Endodermal cell (in vitro differentiated cells): ENCODE measurements at regions not wholly inside any gene's neighbourhood (a gene's known extent, or its start where the extent isn't known, plus 50 kb on each side); places are given as distances from the start of the nearest gene placed in this dataset.
"Not testable (repeated sequence)": the region's sequence is repeated elsewhere in the genome, so short reads cannot be mapped to it uniquely, and the experiment has no call there.

Experiments
- DNase-seq: peaks from one replicate; pipeline ENCODE4 v3.0.0-alpha.2; 2017
- H3K27ac ChIP-seq: 2 replicates; pipeline ENCODE4 v1.5.1; 2013; ENCODE audit warnings: mild to moderate bottlenecking, low read depth, low read length, moderate library complexity
- H3K27me3 ChIP-seq: 2 replicates; pipeline ENCODE4 v1.6.1; 2013; ENCODE audit warnings: mild to moderate bottlenecking, low read length, moderate library complexity; ENCODE audit not compliant: insufficient read depth, control insufficient read depth, poor library complexity, severe bottlenecking
- H3K36me3 ChIP-seq: 2 replicates; pipeline ENCODE4 v1.7.0; 2013; ENCODE audit warnings: mild to moderate bottlenecking, low read length, moderate library complexity; ENCODE audit not compliant: control insufficient read depth, insufficient read depth
- H3K4me1 ChIP-seq: one replicate; pipeline ENCODE4 v1.7.0; 2013; ENCODE audit warnings: low read length; ENCODE audit not compliant: control insufficient read depth, insufficient read depth
- H3K4me3 ChIP-seq: 2 replicates; pipeline ENCODE4 v1.5.1; 2013; ENCODE audit warnings: mild to moderate bottlenecking, low read length, moderate library complexity
- H3K9ac ChIP-seq: 2 replicates; pipeline ENCODE4 v1.6.1; 2013; ENCODE audit warnings: mild to moderate bottlenecking, low read length, moderate library complexity; ENCODE audit not compliant: poor library complexity, severe bottlenecking; ENCODE audit errors: extremely low read depth
- H3K9me3 ChIP-seq: 2 replicates; pipeline ENCODE4 v1.6.1; 2013; ENCODE audit warnings: mild to moderate bottlenecking, low read length, moderate library complexity; ENCODE audit not compliant: control insufficient read depth
- H3K27ac Mint-ChIP-seq: 2 replicates; pipeline ENCODE4 v1.8.0; 2020; ENCODE audit warnings: mixed read lengths
- H3K27me3 Mint-ChIP-seq: 2 replicates; pipeline ENCODE4 v1.8.0; 2021; ENCODE audit warnings: mild to moderate bottlenecking, mixed read lengths; ENCODE audit not compliant: insufficient read depth
- H3K36me3 Mint-ChIP-seq: 2 replicates; pipeline ENCODE4 v1.8.0; 2020; ENCODE audit warnings: low read depth, mixed read lengths
- H3K4me1 Mint-ChIP-seq: 2 replicates; pipeline ENCODE4 v1.8.0; 2020; ENCODE audit warnings: mixed read lengths
- H3K4me3 Mint-ChIP-seq: 2 replicates; pipeline ENCODE4 v1.8.0; 2020; ENCODE audit warnings: mild to moderate bottlenecking, moderate library complexity, mixed read lengths
- H3K9me3 Mint-ChIP-seq: 2 replicates; pipeline ENCODE4 v1.8.0; 2020; ENCODE audit warnings: mild to moderate bottlenecking, mixed read lengths
- WGBS, 2 experiments: methylation state at CpG; one replicate each; pipeline versions ENCODE4 v1.1.5 to v1.1.7; 2013; ENCODE audit warnings: missing lambda C conversion rate in 2 of 2, mixed read lengths in 1 of 2; ENCODE audit not compliant: insufficient coverage in 1 of 2, insufficient read length in 1 of 2; 5-methylcytosine and 5-hydroxymethylcytosine counted together
- TF ChIP-seq, protein P1 (sequence below): fragments of 200-600 bp; sonication (generic); conservative IDR thresholded peaks from 2 replicates; pipeline ENCODE4 v1.5.0; 2021; ENCODE audit warnings: antibody characterized with exemption, mild to moderate bottlenecking

DNA sequence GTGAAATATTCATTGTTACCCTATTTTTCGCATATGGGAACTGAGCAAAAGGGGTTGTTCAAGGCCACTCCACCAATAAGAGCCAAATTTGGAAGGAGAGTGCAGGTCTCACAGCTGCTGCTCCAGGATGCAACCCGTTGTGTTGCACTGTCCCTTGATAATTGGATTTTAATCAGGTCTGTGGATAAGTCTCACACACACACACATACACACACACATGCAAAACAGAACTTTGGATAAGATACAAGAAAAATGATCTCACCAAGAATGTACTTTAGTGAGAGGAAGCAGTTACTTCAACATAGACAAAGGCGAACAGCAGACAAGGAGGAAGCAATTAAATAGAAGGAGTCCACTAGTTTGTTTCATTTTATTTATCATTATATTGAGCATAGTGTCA lies 127.3 kb upstream of the EDNRB start:
- Histone ChIP-seq H3K36me3 (no peaks in the 10 kb centered on the region), H3K9me3 (no peaks in the 10 kb centered on the region), H3K9ac (no peak overlapping the region), H3K4me1 (no peaks in the 10 kb centered on the region), H3K27ac (peak overlapping the region; percentile 22), H3K27me3 (no peaks in the 10 kb centered on the region), H3K4me3 (no peak overlapping the region)
- Mint-ChIP-seq H3K27ac (no peak overlapping the region), H3K9me3 (no peaks in the 10 kb centered on the region), H3K4me1 (peaks cover 6% of the 10 kb centered on the region), H3K4me3 (no peak overlapping the region), H3K27me3 (no peaks in the 10 kb centered on the region), H3K36me3 (no peaks in the 10 kb centered on the region)
- TF ChIP-seq, protein P1, sequence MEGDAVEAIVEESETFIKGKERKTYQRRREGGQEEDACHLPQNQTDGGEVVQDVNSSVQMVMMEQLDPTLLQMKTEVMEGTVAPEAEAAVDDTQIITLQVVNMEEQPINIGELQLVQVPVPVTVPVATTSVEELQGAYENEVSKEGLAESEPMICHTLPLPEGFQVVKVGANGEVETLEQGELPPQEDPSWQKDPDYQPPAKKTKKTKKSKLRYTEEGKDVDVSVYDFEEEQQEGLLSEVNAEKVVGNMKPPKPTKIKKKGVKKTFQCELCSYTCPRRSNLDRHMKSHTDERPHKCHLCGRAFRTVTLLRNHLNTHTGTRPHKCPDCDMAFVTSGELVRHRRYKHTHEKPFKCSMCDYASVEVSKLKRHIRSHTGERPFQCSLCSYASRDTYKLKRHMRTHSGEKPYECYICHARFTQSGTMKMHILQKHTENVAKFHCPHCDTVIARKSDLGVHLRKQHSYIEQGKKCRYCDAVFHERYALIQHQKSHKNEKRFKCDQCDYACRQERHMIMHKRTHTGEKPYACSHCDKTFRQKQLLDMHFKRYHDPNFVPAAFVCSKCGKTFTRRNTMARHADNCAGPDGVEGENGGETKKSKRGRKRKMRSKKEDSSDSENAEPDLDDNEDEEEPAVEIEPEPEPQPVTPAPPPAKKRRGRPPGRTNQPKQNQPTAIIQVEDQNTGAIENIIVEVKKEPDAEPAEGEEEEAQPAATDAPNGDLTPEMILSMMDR = no peak
- DNase-seq = no peak
- 55% methylated on average over 3 of the region's 3 CpGs; no CpG with 5 or more reads in 1 of the 2 experiments for WGBS, 2 experiments

DNA sequence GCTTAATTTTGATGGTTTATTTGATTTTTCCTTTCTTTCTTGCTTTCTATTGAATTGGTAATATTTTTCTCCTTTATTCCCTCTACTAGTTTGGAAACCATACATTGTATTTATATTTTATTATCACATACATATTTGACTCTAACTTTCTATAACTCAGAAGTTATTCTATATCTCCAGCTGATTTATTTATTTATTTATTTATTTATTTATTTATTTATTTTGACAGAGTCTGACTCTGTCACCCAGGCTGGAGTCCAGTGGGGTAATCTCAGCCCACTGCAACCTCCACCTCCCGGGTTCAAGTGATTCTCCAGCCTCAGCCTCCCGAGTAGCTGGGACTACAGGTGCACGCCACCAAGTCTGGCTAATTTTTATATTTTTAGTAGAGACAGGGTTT lies 122.7 kb upstream of the EDNRB start:
- H3K4me3 Mint-ChIP-seq, H3K9me3 Mint-ChIP-seq, H3K27me3 ChIP-seq, H3K4me3 ChIP-seq, H3K27ac Mint-ChIP-seq, H3K27ac ChIP-seq, H3K4me1 Mint-ChIP-seq, DNase-seq, H3K36me3 Mint-ChIP-seq, H3K9me3 ChIP-seq, H3K4me1 ChIP-seq, H3K36me3 ChIP-seq, H3K9ac ChIP-seq, H3K27me3 Mint-ChIP-seq: not testable (repeated sequence)
- 96 to 100% methylated on average over 1 to 3 of the region's 3 CpGs for WGBS, 2 experiments

DNA sequence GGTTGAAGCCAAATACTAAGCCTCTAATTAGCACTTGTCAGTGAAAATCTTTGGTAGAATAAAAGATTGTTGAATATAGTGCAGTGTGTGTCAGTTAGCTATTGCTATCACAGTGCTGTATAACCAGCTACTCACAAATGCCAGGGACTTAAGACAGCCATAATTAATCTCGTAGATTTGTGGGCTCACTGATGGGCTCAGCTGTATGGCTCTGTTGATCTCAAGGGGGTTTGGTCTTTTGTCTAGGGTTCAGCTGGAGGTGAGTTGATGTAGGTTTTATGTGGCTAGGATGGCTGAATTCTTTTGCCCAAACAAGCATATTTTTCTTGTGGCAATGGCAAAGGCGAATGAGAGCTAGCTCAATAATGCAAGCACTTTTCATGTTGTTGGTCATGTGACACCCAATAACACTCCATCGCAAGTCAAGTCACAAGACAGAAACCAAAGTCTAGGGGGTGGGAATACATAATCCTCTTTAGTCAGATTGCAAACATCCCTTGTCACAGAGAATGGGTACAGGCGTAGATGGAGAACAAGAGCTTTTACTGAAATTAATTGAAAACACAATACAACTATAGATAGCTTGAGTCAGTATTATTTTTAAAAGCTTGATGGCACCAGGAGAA lies 121.7 kb upstream of the EDNRB start:
- Mint-ChIP-seq H3K27ac (no peak overlapping the region), H3K9me3 (no peaks in the 10 kb centered on the region), H3K4me1 (peaks cover 1% of the 10 kb centered on the region), H3K4me3 (no peak overlapping the region), H3K27me3 (no peaks in the 10 kb centered on the region), H3K36me3 (no peaks in the 10 kb centered on the region)
- H3K4me1 ChIP-seq = no peaks in the 10 kb centered on the region
- no peak overlapping the region for H3K9ac ChIP-seq
- H3K36me3 ChIP-seq = no peaks in the 10 kb centered on the region
- WGBS, 2 experiments = 94 to 100% methylated on average over 1 to 4 of the region's 4 CpGs
- DNase-seq = no peak
- no peaks in the 10 kb centered on the region for H3K9me3 ChIP-seq
- H3K27ac ChIP-seq = peak overlapping the region; percentile 44
- no peak overlapping the region for H3K4me3 ChIP-seq
- H3K27me3 ChIP-seq = no peaks in the 10 kb centered on the region
- TF ChIP-seq, protein P1 = no peak

DNA sequence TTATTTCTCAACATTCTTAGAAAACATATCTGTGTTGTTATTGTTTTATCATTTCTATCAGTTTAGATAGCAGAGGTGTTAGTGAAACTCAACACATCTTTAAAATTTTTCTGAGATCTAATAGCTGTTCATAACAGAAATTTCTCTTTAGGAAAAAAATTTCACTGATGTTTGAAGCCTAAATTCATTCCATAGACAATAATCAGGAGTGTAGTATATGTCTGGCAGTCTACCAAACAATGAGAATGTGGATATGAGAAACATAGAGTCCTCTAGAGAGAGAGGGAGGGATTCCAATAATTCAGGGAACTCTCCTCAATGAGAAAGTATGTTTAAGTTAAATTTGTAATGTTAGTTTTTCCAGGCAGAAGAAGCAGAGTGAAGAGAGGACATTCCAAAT lies 118.2 kb upstream of the EDNRB start:
- no peak for DNase-seq
- Mint-ChIP-seq H3K27me3 (no peaks in the 10 kb centered on the region), H3K9me3 (no peaks in the 10 kb centered on the region), H3K27ac (no peak overlapping the region), H3K4me1 (peaks cover 1% of the 10 kb centered on the region), H3K4me3 (no peak overlapping the region), H3K36me3 (no peaks in the 10 kb centered on the region)
- no peak overlapping the region for H3K4me3 ChIP-seq
- no peaks in the 10 kb centered on the region for H3K36me3 ChIP-seq
- TF ChIP-seq, protein P1 = no peak
- H3K4me1 ChIP-seq = no peaks in the 10 kb centered on the region
- no peak overlapping the region for H3K9ac ChIP-seq
- H3K27ac ChIP-seq = no peak overlapping the region
- H3K9me3 ChIP-seq = no peaks in the 10 kb centered on the region
- H3K27me3 ChIP-seq = no peaks in the 10 kb centered on the region
